Gastrocnemius medialis (tissue), 4 donors: ENCODE measurements at regions not wholly inside any gene's neighbourhood (a gene's known extent, or its start where the extent isn't known, plus 50 kb on each side); places are given as distances from the start of the nearest gene placed in this dataset.
"Not testable (repeated sequence)": the region's sequence is repeated elsewhere in the genome, so short reads cannot be mapped to it uniquely, and the experiment has no call there.

Experiments used
- ATAC-seq, 2 donors: fragments of 150-250 bp; one replicate each; pipeline ENCODE4 v1.9.1; 2016
- DNase-seq, 2 donors: peaks; one replicate each; pipeline ENCODE4 v3.0.0-alpha.2; 2019
- H3K27ac ChIP-seq, 4 donors: fragments of 200-600 bp; sonication (generic); 1 replicate in 1 of 4; 2 replicates in 3 of 4; pipeline ENCODE4 v1.5.1; 2016 to 2018; ENCODE audit warnings: mild to moderate bottlenecking in 2 of 4, moderate library complexity in 1 of 4
- H3K27me3 ChIP-seq, 3 donors: fragments of 200-600 bp; sonication (generic) in 2 of 3; 1 replicate in 1 of 3; 2 replicates in 2 of 3; pipeline versions ENCODE4 v1.5.1 to v1.6.0; 2016 to 2019; ENCODE audit warnings: mild to moderate bottlenecking in 1 of 3, moderate library complexity in 1 of 3
- H3K36me3 ChIP-seq, 2 donors: fragments of 200-600 bp; sonication (generic) in 1 of 2; one replicate each; pipeline ENCODE4 v1.5.1; 2017 to 2018
- H3K4me1 ChIP-seq, 2 donors: fragments of 200-600 bp; sonication (generic) in 1 of 2; one replicate each; pipeline ENCODE4 v1.5.1; 2016 to 2017; ENCODE audit warnings: mild to moderate bottlenecking in 2 of 2
- H3K4me3 ChIP-seq, 4 donors: fragments of 200-600 bp; sonication (generic) in 3 of 4; 1 replicate in 1 of 4; 2 replicates in 3 of 4; pipeline ENCODE4 v1.5.1; 2016 to 2019; ENCODE audit warnings: mild to moderate bottlenecking in 2 of 4
- H3K9me3 ChIP-seq, 3 donors: fragments of 200-600 bp; sonication (generic) in 2 of 3; 1 replicate in 1 of 3; 2 replicates in 2 of 3; pipeline ENCODE4 v1.5.1; 2016 to 2019
- CTCF ChIP-seq, 5 experiments: fragments of 450-650 bp in 3 of 5; fragments of 200-600 bp in 2 of 5; sonication (generic) in 2 of 5; IDR thresholded peaks in 4 of 5; conservative IDR thresholded peaks in 1 of 5; 1 replicate in 4 of 5; 2 replicates in 1 of 5; pipeline ENCODE4 v1.5.1; 2016 to 2019; ENCODE audit warnings: antibody characterized with exemption in 5 of 5, mild to moderate bottlenecking in 3 of 5, moderate library complexity in 3 of 5
- POLR2A ChIP-seq, 2 donors: fragments of 450-650 bp; IDR thresholded peaks; one replicate each; pipeline ENCODE4 v1.6.1; 2017; ENCODE audit warnings: antibody characterized with exemption in 2 of 2, mild to moderate bottlenecking in 2 of 2, moderate library complexity in 2 of 2
- in situ Hi-C, 4 donors: fragments of 200-750 bp; cut with MboI; loops; one replicate each; pipeline versions ENCODE4 v1.15.0 to v1.8.0; 2017; ENCODE audit warnings: low sequenced_read_pairs in 4 of 4
- intact Hi-C: fragments of 100-400 bp; cut with DNase I; formaldehyde crosslinking; loops from one replicate; pipeline ENCODE4 v1.15.1; 2023; ENCODE audit warnings: low total_unique reads

DNA sequence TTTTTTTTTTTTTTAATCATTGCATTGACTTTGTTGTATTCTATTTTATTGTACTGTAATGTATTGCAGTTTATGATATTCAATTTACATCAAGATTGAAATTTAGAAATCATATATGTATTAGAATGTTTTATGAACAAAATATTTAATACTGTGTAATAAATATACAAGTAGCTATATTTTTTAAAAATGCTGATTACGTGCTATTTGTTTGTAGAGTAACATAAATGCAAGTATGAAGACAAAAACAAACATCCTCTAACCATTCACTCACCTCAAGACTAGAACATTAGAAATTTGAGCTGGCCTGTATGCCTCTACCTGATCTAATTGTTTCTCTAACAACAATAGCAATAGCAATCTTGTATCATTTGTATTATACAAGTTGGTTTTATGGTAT lies 290.3 kb downstream of the GATA3 start:
- no peak for ATAC-seq

DNA sequence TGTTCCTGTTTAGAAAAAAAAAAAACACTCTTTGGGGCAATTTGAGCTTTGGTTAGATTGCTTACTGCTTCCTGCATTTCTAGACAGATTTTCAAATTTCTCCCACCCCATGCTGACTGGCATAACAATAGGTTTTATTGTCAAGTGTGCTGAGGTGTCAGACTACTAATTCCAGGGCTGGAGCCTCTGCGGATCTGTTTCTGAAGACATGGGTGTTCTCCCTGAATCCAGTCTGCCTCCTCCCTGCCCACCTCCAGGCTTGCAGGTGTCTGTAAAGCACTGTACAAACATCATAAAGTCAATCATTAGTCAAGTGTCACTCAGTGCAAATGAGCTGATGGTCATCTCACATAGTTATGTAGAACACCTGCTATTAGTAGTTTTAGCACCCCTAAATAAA lies 292.4 kb downstream of the GATA3 start:
- no peak for TF ChIP-seq CTCF (IDR thresholded peaks at IDR 0.05 in 4 of 5, conservative IDR thresholded peaks at IDR 0.05 in 1 of 5)
- TF ChIP-seq POLR2A (IDR thresholded peaks at IDR 0.05) = no peak
- H3K27me3 ChIP-seq = no peaks in the 10 kb centered on the region
- H3K36me3 ChIP-seq = no peaks in the 10 kb centered on the region
- no peaks in the 10 kb centered on the region for H3K4me1 ChIP-seq
- no peaks in the 10 kb centered on the region for H3K9me3 ChIP-seq
- no peak for DNase-seq
- in situ Hi-C loops = no loop called here
- no peak for ATAC-seq
- H3K27ac ChIP-seq = no peak overlapping the region
- H3K4me3 ChIP-seq = no peak overlapping the region
- intact Hi-C loops = no loop called here

More for the DNA sequence above, 290.3 kb downstream of the GATA3 start:
- intact Hi-C loops (no loop called here), in situ Hi-C loops (no loop called here)
- TF ChIP-seq CTCF (IDR thresholded peaks at IDR 0.05 in 4 of 5, conservative IDR thresholded peaks at IDR 0.05 in 1 of 5) (no peak), POLR2A (IDR thresholded peaks at IDR 0.05) (no peak)
- Histone ChIP-seq H3K4me3 (no peak overlapping the region), H3K4me1 (no peaks in the 10 kb centered on the region), H3K27ac (no peak overlapping the region), H3K27me3 (no peaks in the 10 kb centered on the region), H3K36me3 (no peaks in the 10 kb centered on the region), H3K9me3 (no peaks in the 10 kb centered on the region)
- DNase-seq = no peak

DNA sequence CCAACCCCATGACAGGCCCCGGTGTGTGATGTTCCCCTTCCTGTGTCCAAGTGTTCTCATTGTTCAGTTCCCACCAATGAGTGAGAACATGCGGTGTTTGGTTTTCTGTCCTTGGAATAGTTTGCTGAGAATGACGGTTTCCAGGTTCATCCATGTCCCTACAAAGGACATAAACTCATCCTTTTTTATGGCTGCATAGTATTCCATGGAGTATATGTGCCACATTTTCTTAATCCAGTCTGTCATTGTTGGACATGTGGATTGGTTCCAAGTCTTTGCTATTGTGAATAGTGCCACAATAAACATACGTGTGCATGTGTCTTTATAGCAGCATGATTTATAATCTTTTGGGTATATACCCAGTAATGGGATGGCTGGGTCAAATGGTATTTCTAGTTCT lies 293.1 kb downstream of the GATA3 start:
- H3K9me3 ChIP-seq, intact Hi-C loops, in situ Hi-C loops, ATAC-seq, H3K27me3 ChIP-seq, H3K36me3 ChIP-seq, H3K4me1 ChIP-seq, H3K4me3 ChIP-seq, DNase-seq, H3K27ac ChIP-seq: not testable (repeated sequence)

- in situ Hi-C loops (no loop called here), intact Hi-C loops (no loop called here)
- no peaks in the 10 kb centered on the region for H3K9me3 ChIP-seq
- no peak for TF ChIP-seq POLR2A (IDR thresholded peaks at IDR 0.05)
- no peak for TF ChIP-seq CTCF (IDR thresholded peaks at IDR 0.05 in 4 of 5, conservative IDR thresholded peaks at IDR 0.05 in 1 of 5)
- no peak overlapping the region for H3K27ac ChIP-seq
- ATAC-seq (no peak), DNase-seq (no peak)
- no peaks in the 10 kb centered on the region for H3K27me3 ChIP-seq
- H3K4me1 ChIP-seq = no peaks in the 10 kb centered on the region
- H3K36me3 ChIP-seq = no peaks in the 10 kb centered on the region
- H3K4me3 ChIP-seq = no peak overlapping the region
These were observed 295.2 kb downstream of the GATA3 start for GRCh38 chr10:8349610-8350249.

- in situ Hi-C loops = no loop called here
- Histone ChIP-seq H3K9me3 (no peaks in the 10 kb centered on the region), H3K4me1 (no peaks in the 10 kb centered on the region), H3K27me3 (no peaks in the 10 kb centered on the region), H3K36me3 (no peaks in the 10 kb centered on the region), H3K27ac (no peak overlapping the region), H3K4me3 (no peak overlapping the region)
- intact Hi-C loops = no loop called here
- TF ChIP-seq POLR2A (IDR thresholded peaks at IDR 0.05) = no peak
- TF ChIP-seq CTCF (IDR thresholded peaks at IDR 0.05 in 4 of 5, conservative IDR thresholded peaks at IDR 0.05 in 1 of 5) = no peak
- DNase-seq (no peak), ATAC-seq (no peak)
These were observed 295.9 kb downstream of the GATA3 start for GRCh38 chr10:8350250-8350967.
